SIG-M5 treated with dmso at 0.1 percent for 504 hours (cell line): ENCODE measurements at regions not wholly inside any gene's neighbourhood (a gene's known extent, or its start where the extent isn't known, plus 50 kb on each side); places are given as distances from the start of the nearest gene placed in this dataset.

Source experiments
- DNase-seq: peaks from one replicate; lab custom pipeline; 2025; ENCODE audit not compliant: unreplicated experiment; lab: John Stamatoyannopoulos, UW

GRCh38 chr3:181457190-181457589 lies 254.5 kb upstream of the SOX2 start:
- no peak for DNase-seq

GRCh38 chr3:181455276-181455675 lies 256.4 kb upstream of the SOX2 start:
- no peak for DNase-seq

- no peak for DNase-seq
Measured at GRCh38 chr3:181454451-181455027, 257.2 kb upstream of the SOX2 start.

GRCh38 chr3:181446741-181447140 lies 265.0 kb upstream of the SOX2 start:
- no peak for DNase-seq

GRCh38 chr3:181442066-181442465 lies 269.7 kb upstream of the SOX2 start:
- no peak for DNase-seq

- no peak for DNase-seq
Measured at GRCh38 chr3:181432992-181433391, 278.7 kb upstream of the SOX2 start.

- no peak for DNase-seq
Measured at GRCh38 chr3:181431748-181432147, 280.0 kb upstream of the SOX2 start.

GRCh38 chr3:181425074-181425473 lies 286.7 kb upstream of the SOX2 start:
- DNase-seq: no peak

GRCh38 chr3:181418233-181418632 lies 293.5 kb upstream of the SOX2 start:
- no peak for DNase-seq

GRCh38 chr3:181417748-181418147 lies 294.0 kb upstream of the SOX2 start:
- DNase-seq: no peak

GRCh38 chr3:181410870-181411269 lies 300.9 kb upstream of the SOX2 start:
- DNase-seq: no peak

- DNase-seq: no peak
Measured at GRCh38 chr3:181403876-181404660, 307.7 kb upstream of the SOX2 start.

- DNase-seq: no peak
Measured at GRCh38 chr3:181402347-181402746, 309.4 kb upstream of the SOX2 start.

- DNase-seq: no peak
Measured at GRCh38 chr3:181384970-181385369, 326.8 kb upstream of the SOX2 start.

GRCh38 chr3:181383760-181384159 lies 328.0 kb upstream of the SOX2 start:
- DNase-seq: no peak

- no peak for DNase-seq
Measured at GRCh38 chr3:181383201-181383600, 328.5 kb upstream of the SOX2 start.

GRCh38 chr3:181382656-181383055 lies 329.1 kb upstream of the SOX2 start:
- no peak for DNase-seq

- no peak for DNase-seq
Measured at GRCh38 chr3:181379278-181379677, 332.4 kb upstream of the SOX2 start.

GRCh38 chr3:181369637-181370036 lies 342.1 kb upstream of the SOX2 start:
- no peak for DNase-seq

GRCh38 chr3:181363231-181363630 lies 348.5 kb upstream of the SOX2 start:
- DNase-seq: no peak

GRCh38 chr3:181362378-181362777 lies 349.3 kb upstream of the SOX2 start:
- DNase-seq: no peak

GRCh38 chr3:181358562-181358961 lies 353.2 kb upstream of the SOX2 start:
- no peak for DNase-seq

- DNase-seq: no peak
Measured at GRCh38 chr3:181358060-181358459, 353.7 kb upstream of the SOX2 start.
